HG03025 (cell line): ENCODE measurements at regions not wholly inside any gene's neighbourhood (a gene's known extent, or its start where the extent isn't known, plus 50 kb on each side); places are given as distances from the start of the nearest gene placed in this dataset.
"Not testable (repeated sequence)": the region's sequence is repeated elsewhere in the genome, so short reads cannot be mapped to it uniquely, and the experiment has no call there.

Source experiments
- ATAC-seq: cut with Tn5 transposase; IDR thresholded peaks from one replicate; pipeline ENCODE4 v1.9.1; 2021; ENCODE audit warnings: mild to moderate bottlenecking, moderate library complexity; ENCODE audit not compliant: unreplicated experiment, low FRiP score

- not testable (repeated sequence) for ATAC-seq
These were observed 178.5 kb downstream of the NPIPB11 start for GRCh38 chr16:29227751-29228663.

GRCh38 chr16:29226782-29227181, 179.7 kb downstream of the NPIPB11 start:
- no peak for ATAC-seq

- not testable (repeated sequence) for ATAC-seq
These were observed 181.8 kb downstream of the NPIPB11 start for GRCh38 chr16:29224675-29225074.

DNA sequence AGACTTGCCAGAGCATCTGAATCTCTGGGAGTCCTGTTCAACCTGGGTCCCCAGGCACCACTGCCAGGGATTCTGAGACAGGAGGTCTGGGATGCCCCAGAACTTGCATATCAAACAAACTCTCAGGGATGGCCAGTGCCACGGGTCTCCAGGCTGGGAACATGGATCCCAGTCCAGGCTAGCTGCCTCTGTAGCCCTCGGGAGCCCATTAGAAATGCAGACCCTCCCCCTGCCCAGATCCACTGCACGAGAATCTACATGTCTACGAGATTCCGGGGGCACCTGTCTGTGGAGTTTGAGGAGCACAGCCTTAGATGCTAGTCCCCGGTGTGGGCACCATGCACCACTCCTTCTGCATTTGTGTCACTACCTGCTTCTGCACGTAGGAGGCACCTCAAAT, 183.9 kb downstream of the NPIPB11 start:
- ATAC-seq: not testable (repeated sequence)

DNA sequence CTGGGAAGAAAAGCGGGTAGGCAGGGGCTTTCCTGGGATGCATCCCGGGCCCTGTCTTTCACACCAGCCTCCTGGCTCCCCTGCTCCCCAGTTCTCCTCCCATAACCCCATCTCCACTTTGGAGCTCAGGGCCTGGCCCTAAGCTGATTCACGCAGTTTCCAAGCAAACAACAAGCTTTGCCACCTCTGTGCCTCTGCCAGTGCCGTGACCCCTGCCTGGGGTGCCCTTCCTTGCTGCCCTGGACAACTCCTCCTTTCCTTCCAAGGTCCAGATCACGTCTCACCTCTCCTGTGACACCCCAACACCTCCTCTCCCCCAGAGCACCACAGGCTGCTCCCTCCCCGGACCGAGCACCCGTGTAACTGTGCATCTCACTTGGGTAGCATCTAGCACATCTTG, 184.5 kb downstream of the NPIPB11 start:
- not testable (repeated sequence) for ATAC-seq

DNA sequence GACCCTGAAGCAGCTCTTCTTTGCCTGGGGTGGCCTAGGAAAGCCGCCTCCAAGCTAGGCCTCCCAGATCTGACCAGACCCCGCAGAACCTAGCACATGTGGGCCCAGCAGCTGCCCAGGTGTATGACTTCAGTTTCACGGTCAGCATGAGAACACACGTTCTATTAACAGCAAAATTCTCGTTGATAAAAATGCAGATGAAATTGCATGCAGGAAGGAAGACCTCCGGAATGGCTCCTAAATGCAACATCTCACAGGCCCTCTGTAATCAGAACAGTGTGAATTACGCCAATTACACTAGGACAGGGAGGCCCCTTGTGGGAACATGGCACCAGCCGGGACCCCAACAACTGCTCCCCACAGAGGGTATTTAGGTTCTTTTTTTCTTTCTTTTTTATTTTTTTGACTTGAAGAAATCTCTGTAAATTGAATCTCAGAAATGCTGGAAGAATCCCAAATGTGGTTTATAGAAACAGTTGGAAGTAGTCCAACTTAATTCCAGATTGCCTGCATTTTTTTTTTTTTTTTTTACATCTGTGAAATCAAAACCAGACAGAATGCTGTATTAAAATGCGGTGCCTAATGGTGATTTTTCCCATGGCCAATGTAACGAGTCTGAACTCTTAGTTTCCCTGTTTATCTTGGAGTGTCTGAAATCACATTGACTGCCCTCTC, 185.1 kb downstream of the NPIPB11 start:
- ATAC-seq: not testable (repeated sequence)

- not testable (repeated sequence) for ATAC-seq
These were observed 185.8 kb downstream of the NPIPB11 start for GRCh38 chr16:29220647-29221191.

GRCh38 chr16:29219966-29220646, 186.4 kb downstream of the NPIPB11 start:
- ATAC-seq: not testable (repeated sequence)

GRCh38 chr16:29219562-29219961, 186.9 kb downstream of the NPIPB11 start:
- ATAC-seq: not testable (repeated sequence)

DNA sequence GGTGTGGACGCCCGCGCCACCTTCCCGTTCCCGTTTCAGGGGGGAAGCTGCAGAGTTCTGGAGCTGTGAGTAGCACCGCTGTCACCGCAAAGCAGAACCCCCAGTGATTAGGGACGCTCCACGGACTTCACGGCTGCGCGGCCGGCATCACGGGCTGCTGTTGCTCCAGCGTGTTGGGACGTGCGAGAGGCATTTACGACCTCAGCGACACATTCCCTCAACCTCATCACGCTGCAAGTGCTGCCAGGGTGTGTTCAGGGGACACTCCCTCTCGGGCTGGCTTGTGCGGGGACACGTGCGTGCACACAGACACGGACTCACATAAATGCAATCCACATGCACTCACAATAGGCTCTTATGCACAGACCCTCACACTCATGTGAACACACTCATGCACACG, 187.9 kb downstream of the NPIPB11 start:
- ATAC-seq: not testable (repeated sequence)

- ATAC-seq: not testable (repeated sequence)
These were observed 188.3 kb downstream of the NPIPB11 start for GRCh38 chr16:29218171-29218570.

DNA sequence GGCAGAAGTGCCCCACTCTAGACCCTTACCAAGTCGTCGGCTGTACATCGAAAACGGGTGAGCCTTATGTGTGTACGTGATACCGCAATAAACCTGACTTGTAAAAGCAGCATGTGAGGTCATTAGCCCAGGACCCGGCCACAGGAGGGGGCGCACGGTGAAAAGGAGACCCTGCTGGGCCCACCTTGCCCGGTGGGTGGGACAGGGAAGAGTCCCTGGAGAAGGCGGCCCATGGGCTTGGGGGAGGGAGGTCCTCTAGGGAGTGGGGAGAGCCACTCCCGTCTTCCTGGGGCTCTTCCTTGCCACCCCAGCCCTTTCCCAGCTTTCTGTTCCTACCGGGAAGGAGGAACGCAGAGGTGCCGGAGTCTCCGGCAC, 188.8 kb downstream of the NPIPB11 start:
- not testable (repeated sequence) for ATAC-seq

- not testable (repeated sequence) for ATAC-seq
These were observed 189.3 kb downstream of the NPIPB11 start for GRCh38 chr16:29217104-29217751.

GRCh38 chr16:29213770-29214169, 192.7 kb downstream of the NPIPB11 start:
- not testable (repeated sequence) for ATAC-seq

- ATAC-seq: not testable (repeated sequence)
These were observed 193.3 kb downstream of the NPIPB11 start for GRCh38 chr16:29213251-29213650.

DNA sequence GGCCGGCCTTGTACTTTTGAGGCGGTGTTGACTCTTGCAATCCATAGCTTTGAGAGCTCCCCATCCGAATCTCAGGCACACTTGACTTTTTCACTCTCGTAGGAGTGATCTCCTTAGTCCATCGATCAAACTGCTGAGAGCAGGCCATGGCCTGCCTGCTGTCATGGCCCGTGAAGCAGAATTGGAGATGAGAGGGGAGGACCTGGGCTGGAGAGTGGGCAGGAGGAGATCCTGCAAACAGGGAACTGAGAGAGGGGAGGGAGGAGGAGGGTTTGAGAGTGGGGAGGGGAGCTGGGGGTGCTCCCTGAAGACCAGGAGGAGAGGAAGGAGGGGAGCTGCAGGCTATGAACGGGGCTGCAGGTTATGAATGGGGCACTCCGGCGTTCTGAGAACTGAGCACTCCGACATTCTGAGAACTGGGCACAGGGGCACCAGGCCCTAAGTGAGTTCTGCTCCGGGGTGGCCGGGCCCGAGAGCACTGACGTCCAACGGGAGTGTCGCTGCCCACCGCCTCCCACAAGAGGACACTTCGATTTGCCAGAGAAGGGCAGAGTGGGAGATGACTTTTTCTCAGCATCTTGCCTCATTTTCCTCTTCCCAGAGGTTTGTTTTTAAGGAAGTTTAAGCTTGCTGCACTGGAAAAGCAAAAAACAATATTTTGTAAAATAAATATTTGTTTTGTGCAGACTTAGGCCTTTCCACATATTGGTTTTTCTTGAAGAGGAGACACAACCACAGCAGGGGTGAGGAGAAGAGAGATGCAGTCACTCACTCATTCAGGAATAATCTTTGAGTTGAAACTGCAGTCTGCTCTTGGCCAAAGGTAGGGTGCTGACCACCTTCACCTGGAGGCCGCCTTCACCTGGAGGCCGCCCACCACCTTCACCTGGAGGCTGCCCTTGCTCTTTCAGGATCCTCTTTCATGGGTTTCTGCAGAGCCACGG, 194.2 kb downstream of the NPIPB11 start:
- not testable (repeated sequence) for ATAC-seq

DNA sequence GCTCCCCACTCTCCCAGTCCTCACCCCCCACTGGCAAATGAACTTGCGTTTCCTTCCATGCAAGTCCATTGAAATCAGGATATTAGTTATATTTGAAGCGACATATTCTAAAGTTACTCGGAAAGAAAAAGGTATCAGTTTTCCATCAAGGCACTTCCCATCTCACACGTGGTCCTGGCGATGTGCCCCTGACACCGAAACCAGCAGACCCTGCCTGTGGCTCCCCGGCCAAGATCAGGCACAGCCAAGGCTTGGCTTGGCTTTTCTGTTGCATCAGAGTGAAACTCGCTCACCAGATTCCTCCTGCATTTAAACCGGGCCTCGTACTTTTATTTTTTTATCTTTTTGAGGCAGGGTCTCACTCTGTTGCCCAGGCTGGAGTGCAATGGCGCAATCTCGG, 195.1 kb downstream of the NPIPB11 start:
- ATAC-seq: not testable (repeated sequence)

GRCh38 chr16:29210299-29211150, 196.0 kb downstream of the NPIPB11 start:
- not testable (repeated sequence) for ATAC-seq
